Naive thymus-derived CD4-positive, alpha-beta T cell (primary cell): ENCODE measurements at regions not wholly inside any gene's neighbourhood (a gene's known extent, or its start where the extent isn't known, plus 50 kb on each side); places are given as distances from the start of the nearest gene placed in this dataset.

ENCODE experiments used
- ATAC-seq: fragments of 150-1000 bp; cut with Tn5 transposase; 2 replicates; pipeline ENCODE4 v1.10.0; 2021; ENCODE audit warnings: mild to moderate bottlenecking, moderate library complexity
- CTCF ChIA-PET: fragments of 350-600 bp; sonication (Branson Sonifier 250); formaldehyde crosslinking; loops from one replicate; lab custom pipeline; 2021; ENCODE audit warnings: antibody characterized with exemption; lab: Charles Lee
- POLR2A ChIA-PET: fragments of 350-600 bp; sonication (Branson Sonifier 250); formaldehyde crosslinking; loops from one replicate; lab custom pipeline; 2021; ENCODE audit warnings: antibody characterized with exemption, inconsistent platforms; lab: Charles Lee
- DNase-seq, 9 donors: peaks; one replicate each; pipeline versions ENCODE4 v3.0.0 to v3.0.0-alpha.2; 2020 to 2022; ENCODE audit warnings: mixed read lengths in 1 of 9
- H3K27ac ChIP-seq: one replicate; pipeline ENCODE4 v1.7.0; 2013; ENCODE audit warnings: mild to moderate bottlenecking, low read depth, low read length, moderate library complexity
- H3K27me3 ChIP-seq, 2 donors: one replicate each; pipeline ENCODE4 v1.7.0; 2013; ENCODE audit warnings: low read length in 2 of 2, mild to moderate bottlenecking in 2 of 2, moderate library complexity in 2 of 2; ENCODE audit not compliant: control insufficient read depth in 2 of 2, insufficient read depth in 2 of 2
- H3K36me3 ChIP-seq, 3 experiments: 1 replicate in 2 of 3; 2 replicates in 1 of 3; pipeline ENCODE4 v1.7.0; 2013; ENCODE audit warnings: low read length in 3 of 3, mild to moderate bottlenecking in 3 of 3, moderate library complexity in 1 of 3; ENCODE audit not compliant: insufficient read depth in 3 of 3, control insufficient read depth in 2 of 3
- H3K4me1 ChIP-seq, 2 donors: one replicate each; pipeline ENCODE4 v1.7.0; 2013; ENCODE audit warnings: low read length in 2 of 2, mild to moderate bottlenecking in 2 of 2, moderate library complexity in 1 of 2; ENCODE audit not compliant: control insufficient read depth in 2 of 2, insufficient read depth in 2 of 2
- H3K4me3 ChIP-seq: 2 replicates; pipeline ENCODE4 v1.7.0; 2013; ENCODE audit warnings: mild to moderate bottlenecking, low read length
- H3K9me3 ChIP-seq, 3 experiments: 1 replicate in 2 of 3; 2 replicates in 1 of 3; pipeline ENCODE4 v1.7.0; 2013; ENCODE audit warnings: low read length in 3 of 3; ENCODE audit not compliant: control insufficient read depth in 2 of 3
- H3K27ac Mint-ChIP-seq, 9 donors: one replicate each; pipeline ENCODE4 v1.8.0; 2020 to 2022; ENCODE audit warnings: mixed read lengths in 9 of 9, mild to moderate bottlenecking in 8 of 9, moderate library complexity in 5 of 9, inconsistent platforms in 2 of 9
- H3K27me3 Mint-ChIP-seq, 5 donors: one replicate each; pipeline ENCODE4 v1.8.0; 2021 to 2022; ENCODE audit warnings: mixed read lengths in 5 of 5, mild to moderate bottlenecking in 1 of 5
- H3K36me3 Mint-ChIP-seq, 5 donors: one replicate each; pipeline ENCODE4 v1.8.0; 2020 to 2022; ENCODE audit warnings: mixed read lengths in 5 of 5, mild to moderate bottlenecking in 3 of 5, inconsistent platforms in 1 of 5
- H3K4me1 Mint-ChIP-seq, 7 donors: one replicate each; pipeline ENCODE4 v1.8.0; 2020 to 2022; ENCODE audit warnings: mixed read lengths in 7 of 7, mild to moderate bottlenecking in 3 of 7, inconsistent platforms in 1 of 7
- H3K4me3 Mint-ChIP-seq, 10 donors: one replicate each; pipeline ENCODE4 v1.8.0; 2020 to 2022; ENCODE audit warnings: mild to moderate bottlenecking in 10 of 10, mixed read lengths in 10 of 10, moderate library complexity in 6 of 10, inconsistent platforms in 2 of 10
- H3K9me3 Mint-ChIP-seq, 11 donors: one replicate each; pipeline ENCODE4 v1.8.0; 2020 to 2022; ENCODE audit warnings: mixed read lengths in 11 of 11, mild to moderate bottlenecking in 4 of 11, inconsistent platforms in 1 of 11, moderate library complexity in 1 of 11
- intact Hi-C, 2 donors: fragments of 100-400 bp; cut with micrococcal nuclease; formaldehyde crosslinking; loops; one replicate each; pipeline ENCODE4 v1.15.1; 2023

DNA sequence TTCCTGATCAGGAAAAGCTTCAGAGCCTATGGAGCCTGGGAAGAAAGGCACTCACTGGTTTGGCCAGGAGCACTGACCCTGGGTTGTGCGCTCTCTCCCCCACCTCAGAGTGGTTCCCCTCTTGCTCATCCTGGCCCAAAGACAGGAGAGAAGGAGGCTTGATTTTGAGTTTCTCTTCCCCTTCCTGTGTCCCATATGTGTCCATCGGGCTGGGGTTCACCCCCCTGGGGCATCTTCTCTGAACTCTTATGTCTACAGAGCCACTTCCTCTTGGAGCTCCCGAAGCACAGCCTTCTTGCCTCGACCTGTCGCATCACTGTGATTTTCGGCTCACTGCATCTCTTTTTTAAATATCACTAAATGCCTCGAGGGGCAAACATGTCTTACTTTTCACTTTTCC, 692.3 kb downstream of the RNF144A start:
- Mint-ChIP-seq H3K4me1 (peaks cover 15 to 51% (median 23%) of the 10 kb centered on the region in 7 donors), H3K4me3 (peak overlapping the region in 7 of 10 donors; percentile 12 to 64 (median 34)), H3K27ac (peak overlapping the region in 8 of 9 donors; percentile 32 to 83 (median 60)), H3K36me3 (peaks cover 0 to 5% (median 0%) of the 10 kb centered on the region in 5 donors), H3K27me3 (no peaks in the 10 kb centered on the region), H3K9me3 (peaks cover 0 to 3% (median 0%) of the 10 kb centered on the region in 11 donors)
- Histone ChIP-seq H3K4me3 (no peak overlapping the region), H3K27me3 (no peaks in the 10 kb centered on the region), H3K27ac (no peak overlapping the region), H3K36me3 (no peaks in the 10 kb centered on the region), H3K9me3 (no peaks in the 10 kb centered on the region), H3K4me1 (no peaks in the 10 kb centered on the region)
- DNase-seq (peak in 1 of 9 donors; percentile 8), ATAC-seq (peak; percentile 28)
- ChIA-PET POLR2A (interaction anchor here (1.1 kb wide), 1 partner anchor 36 kb away, joined by 3 read pairs; no protein-coding TSS in a partner anchor), CTCF (no interaction called here)
- intact Hi-C loops: no loop called here

DNA sequence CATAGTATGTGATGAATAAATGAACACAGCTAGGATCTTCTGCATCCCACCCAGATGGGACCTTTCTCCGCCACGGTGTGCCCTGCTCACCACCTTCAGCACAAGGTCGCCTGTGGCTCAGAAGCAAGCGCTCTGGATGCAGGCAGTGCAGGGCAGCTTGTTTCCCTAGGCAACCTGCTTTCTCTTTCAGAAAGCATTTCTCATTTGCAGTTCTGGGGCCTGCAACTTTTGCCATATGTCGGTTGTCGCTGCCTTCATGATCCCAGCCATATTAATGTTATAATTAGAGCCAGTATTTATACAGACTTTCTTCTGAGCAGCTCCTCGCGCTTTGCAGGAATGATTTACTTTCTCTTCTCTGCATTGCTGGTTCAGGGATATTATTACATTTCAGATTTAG, 692.8 kb downstream of the RNF144A start:
- Histone ChIP-seq H3K36me3 (no peaks in the 10 kb centered on the region), H3K4me3 (no peak overlapping the region), H3K4me1 (no peaks in the 10 kb centered on the region), H3K27ac (no peak overlapping the region), H3K27me3 (no peaks in the 10 kb centered on the region), H3K9me3 (no peaks in the 10 kb centered on the region)
- ChIA-PET POLR2A (interaction anchor here (1.1 kb wide), 1 partner anchor 37 kb away, joined by 3 read pairs; no protein-coding TSS in a partner anchor), CTCF (no interaction called here)
- intact Hi-C loops: loop anchor here in 1 of 2 donors (5.0 kb wide), 1 partner anchor 43 kb away; no protein-coding TSS in a partner anchor
- Mint-ChIP-seq H3K4me3 (peak overlapping the region in 7 of 10 donors; percentile 12 to 64 (median 34)), H3K27ac (peak overlapping the region; percentile 14 to 83 (median 56)), H3K4me1 (peaks cover 15 to 51% (median 23%) of the 10 kb centered on the region in 7 donors), H3K9me3 (peaks cover 0 to 3% (median 0%) of the 10 kb centered on the region in 11 donors), H3K27me3 (no peaks in the 10 kb centered on the region), H3K36me3 (peaks cover 0 to 5% (median 0%) of the 10 kb centered on the region in 5 donors)
- ATAC-seq (no peak), DNase-seq (peak in 2 of 9 donors; percentile 11 to 23)

- POLR2A ChIA-PET: no interaction called here
Measured at GRCh38 chr2:7611750-7612149, 694.5 kb downstream of the RNF144A start.

DNA sequence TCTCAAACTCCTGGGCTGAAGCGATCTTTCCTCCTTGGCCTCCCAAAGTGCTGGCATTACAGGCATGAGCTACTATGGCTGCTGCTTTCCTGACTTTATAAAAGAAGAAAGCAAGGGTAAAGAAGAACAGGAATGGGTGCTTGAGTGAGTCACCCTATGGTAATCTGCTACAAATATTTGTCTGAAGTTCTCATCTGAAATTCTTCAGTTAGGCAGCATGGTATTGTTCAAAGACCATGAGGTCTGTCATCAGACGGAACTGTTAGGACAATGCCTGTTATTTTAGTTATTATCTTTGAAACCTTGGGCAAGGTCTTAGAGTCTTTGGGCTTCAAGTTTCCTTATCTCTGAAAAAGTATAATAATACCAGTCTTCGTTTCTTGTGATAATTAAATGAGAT, 695.8 kb downstream of the RNF144A start:
- ATAC-seq: no peak
- H3K27me3 ChIP-seq: no peaks in the 10 kb centered on the region
- H3K9me3 Mint-ChIP-seq: peaks cover 0 to 6% (median 0%) of the 10 kb centered on the region in 11 donors
- H3K36me3 ChIP-seq: no peaks in the 10 kb centered on the region
- H3K9me3 ChIP-seq: no peaks in the 10 kb centered on the region
- ChIA-PET CTCF (no interaction called here), POLR2A (no interaction called here)
- intact Hi-C loops: loop anchor here in 1 of 2 donors (5.0 kb wide), 1 partner anchor 46 kb away; no protein-coding TSS in a partner anchor
- H3K27me3 Mint-ChIP-seq: no peaks in the 10 kb centered on the region
- H3K4me1 Mint-ChIP-seq: peaks cover 15 to 39% (median 23%) of the 10 kb centered on the region in 7 donors
- no peak overlapping the region for H3K4me3 ChIP-seq
- no peak overlapping the region for H3K4me3 Mint-ChIP-seq
- no peak overlapping the region for H3K27ac ChIP-seq
- H3K4me1 ChIP-seq: no peaks in the 10 kb centered on the region
- no peak for DNase-seq
- peaks cover 0 to 7% (median 0%) of the 10 kb centered on the region in 5 donors for H3K36me3 Mint-ChIP-seq
- no peak overlapping the region for H3K27ac Mint-ChIP-seq

More at GRCh38 chr2:7611750-7612149, 694.5 kb downstream of the RNF144A start:
- Histone ChIP-seq H3K4me3 (no peak overlapping the region), H3K36me3 (no peaks in the 10 kb centered on the region), H3K27ac (no peak overlapping the region), H3K9me3 (no peaks in the 10 kb centered on the region), H3K4me1 (no peaks in the 10 kb centered on the region), H3K27me3 (no peaks in the 10 kb centered on the region)
- Mint-ChIP-seq H3K36me3 (peaks cover 0 to 7% (median 0%) of the 10 kb centered on the region in 5 donors), H3K4me1 (peaks cover 15 to 50% (median 23%) of the 10 kb centered on the region in 7 donors), H3K9me3 (peaks cover 0 to 4% (median 0%) of the 10 kb centered on the region in 11 donors), H3K4me3 (peak overlapping the region; percentile 7 to 76 (median 53)), H3K27ac (peak overlapping the region in 8 of 9 donors; percentile 1 to 84 (median 66)), H3K27me3 (no peaks in the 10 kb centered on the region)
- DNase-seq (no peak), ATAC-seq (no peak)
- CTCF ChIA-PET: interaction anchor here (1.2 kb wide), 1 partner anchor 26 kb away, joined by 4 read pairs; no protein-coding TSS in a partner anchor
- intact Hi-C loops: loop anchor here in 1 of 2 donors (5.0 kb wide), 1 partner anchor 44 kb away; no protein-coding TSS in a partner anchor

DNA sequence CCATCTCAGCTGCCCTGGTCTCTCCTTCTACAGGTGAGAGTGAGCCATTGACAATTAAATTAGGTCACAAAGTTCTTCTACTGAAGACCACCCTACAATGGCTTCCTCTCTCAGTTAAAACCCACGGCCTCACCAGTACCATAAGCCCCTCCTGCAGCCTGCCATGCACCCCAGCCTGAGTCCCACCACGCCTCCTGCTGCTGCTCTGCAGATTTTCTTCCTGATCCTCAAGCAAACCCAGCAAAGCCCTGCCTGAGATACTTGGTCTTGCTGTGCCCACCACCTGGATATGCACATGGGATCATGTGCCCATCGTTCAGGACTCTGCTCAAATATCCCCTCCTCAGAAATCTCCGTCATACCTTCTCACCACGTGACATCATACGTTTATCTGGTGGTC, 696.6 kb downstream of the RNF144A start:
- Histone ChIP-seq H3K27ac (no peak overlapping the region), H3K27me3 (no peaks in the 10 kb centered on the region), H3K36me3 (no peaks in the 10 kb centered on the region), H3K4me3 (no peak overlapping the region), H3K9me3 (no peaks in the 10 kb centered on the region), H3K4me1 (no peaks in the 10 kb centered on the region)
- ATAC-seq (no peak), DNase-seq (no peak)
- Mint-ChIP-seq H3K4me1 (peaks cover 12 to 33% (median 23%) of the 10 kb centered on the region in 7 donors), H3K36me3 (peaks cover 0 to 6% (median 0%) of the 10 kb centered on the region in 5 donors), H3K4me3 (no peak overlapping the region), H3K27me3 (no peaks in the 10 kb centered on the region), H3K27ac (peak overlapping the region in 1 of 9 donors; percentile 84), H3K9me3 (peaks cover 0 to 6% (median 0%) of the 10 kb centered on the region in 11 donors)
- intact Hi-C loops: loop anchor here in 1 of 2 donors (5.0 kb wide), 1 partner anchor 47 kb away; no protein-coding TSS in a partner anchor
- POLR2A ChIA-PET: no interaction called here
- CTCF ChIA-PET: no interaction called here

DNA sequence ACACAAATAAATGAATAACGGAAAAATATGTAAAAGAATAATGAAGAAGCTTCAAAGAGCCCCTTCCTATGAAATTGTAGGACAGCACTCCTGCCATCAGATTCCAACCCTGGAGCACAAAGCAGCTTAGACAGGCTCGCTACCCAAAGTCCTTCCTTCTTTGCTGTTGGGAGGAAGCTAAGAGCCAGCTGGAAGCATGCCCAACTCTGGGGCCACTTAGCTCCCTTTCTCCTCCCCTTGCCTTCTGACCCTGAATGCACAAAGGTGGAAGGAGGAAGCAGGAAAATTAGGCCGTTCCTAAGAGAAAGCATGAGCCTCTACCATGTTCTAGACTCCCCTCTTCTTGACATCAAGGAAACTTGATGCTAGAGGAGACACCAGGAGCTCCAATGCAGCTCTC, 700.8 kb downstream of the RNF144A start:
- Histone ChIP-seq H3K4me1 (no peaks in the 10 kb centered on the region), H3K27ac (no peak overlapping the region), H3K27me3 (no peaks in the 10 kb centered on the region), H3K4me3 (no peak overlapping the region), H3K9me3 (no peaks in the 10 kb centered on the region), H3K36me3 (no peaks in the 10 kb centered on the region)
- Mint-ChIP-seq H3K27ac (no peak overlapping the region), H3K4me3 (no peak overlapping the region), H3K36me3 (peaks cover 0 to 10% (median 0%) of the 10 kb centered on the region in 5 donors), H3K9me3 (peaks cover 0 to 12% (median 5%) of the 10 kb centered on the region in 11 donors), H3K27me3 (no peaks in the 10 kb centered on the region), H3K4me1 (peaks cover 0 to 21% (median 0%) of the 10 kb centered on the region in 7 donors)
- intact Hi-C loops: no loop called here
- CTCF ChIA-PET: interaction anchor here (0.6 kb wide), 1 partner anchor 392 kb away, joined by 3 read pairs; no protein-coding TSS in a partner anchor
- ATAC-seq: no peak
- POLR2A ChIA-PET: interaction anchor here (0.6 kb wide), 1 partner anchor 11 kb away, joined by 3 read pairs; no protein-coding TSS in a partner anchor
- DNase-seq: no peak
